DOHH2 (cell line): ENCODE measurements at regions not wholly inside any gene's neighbourhood (a gene's known extent, or its start where the extent isn't known, plus 50 kb on each side); places are given as distances from the start of the nearest gene placed in this dataset.

Experiments used
- EZH2phosphoT487 ChIP-seq: fragments of 200-600 bp; sonication (generic); IDR thresholded peaks from 2 replicates; pipeline ENCODE4 v1.6.1; 2017; ENCODE audit warnings: borderline replicate concordance, mild to moderate bottlenecking, antibody characterized with exemption, low read length, moderate library complexity, mixed read lengths
- TF ChIP-seq, protein P1 (sequence below): fragments of 200-600 bp; sonication (generic); IDR thresholded peaks from one replicate; pipeline ENCODE4 v1.5.1; 2014; ENCODE audit warnings: antibody characterized with exemption, mild to moderate bottlenecking, low read depth, low read length; ENCODE audit not compliant: poor library complexity, severe bottlenecking

- TF ChIP-seq, protein P1, sequence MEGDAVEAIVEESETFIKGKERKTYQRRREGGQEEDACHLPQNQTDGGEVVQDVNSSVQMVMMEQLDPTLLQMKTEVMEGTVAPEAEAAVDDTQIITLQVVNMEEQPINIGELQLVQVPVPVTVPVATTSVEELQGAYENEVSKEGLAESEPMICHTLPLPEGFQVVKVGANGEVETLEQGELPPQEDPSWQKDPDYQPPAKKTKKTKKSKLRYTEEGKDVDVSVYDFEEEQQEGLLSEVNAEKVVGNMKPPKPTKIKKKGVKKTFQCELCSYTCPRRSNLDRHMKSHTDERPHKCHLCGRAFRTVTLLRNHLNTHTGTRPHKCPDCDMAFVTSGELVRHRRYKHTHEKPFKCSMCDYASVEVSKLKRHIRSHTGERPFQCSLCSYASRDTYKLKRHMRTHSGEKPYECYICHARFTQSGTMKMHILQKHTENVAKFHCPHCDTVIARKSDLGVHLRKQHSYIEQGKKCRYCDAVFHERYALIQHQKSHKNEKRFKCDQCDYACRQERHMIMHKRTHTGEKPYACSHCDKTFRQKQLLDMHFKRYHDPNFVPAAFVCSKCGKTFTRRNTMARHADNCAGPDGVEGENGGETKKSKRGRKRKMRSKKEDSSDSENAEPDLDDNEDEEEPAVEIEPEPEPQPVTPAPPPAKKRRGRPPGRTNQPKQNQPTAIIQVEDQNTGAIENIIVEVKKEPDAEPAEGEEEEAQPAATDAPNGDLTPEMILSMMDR, result no peak
- no peak for TF ChIP-seq EZH2phosphoT487
Observed at GRCh38 chr5:161216877-161217276, 329.6 kb downstream of the GABRB2 start.
